Heart right ventricle (tissue), 16 donors: ENCODE measurements at regions not wholly inside any gene's neighbourhood (a gene's known extent, or its start where the extent isn't known, plus 50 kb on each side); places are given as distances from the start of the nearest gene placed in this dataset.

ENCODE experiments used
- ATAC-seq, 8 donors: fragments of 200-7000 bp; cut with Tn5 transposase; one replicate each; pipeline ENCODE4 v1.9.1; 2020; ENCODE audit warnings: mild to moderate bottlenecking in 8 of 8, moderate library complexity in 8 of 8, moderate number of reproducible peaks in 1 of 8
- DNase-seq, 2 donors: peaks; one replicate each; pipeline ENCODE4 v3.0.0-alpha.2; 2020
- H3K27ac ChIP-seq, 10 donors: fragments of 200-600 bp; sonication (generic) in 2 of 10; one replicate each; pipeline versions ENCODE4 v1.5.0 to v1.8.0; 2020 to 2022; ENCODE audit warnings: mild to moderate bottlenecking in 3 of 10
- H3K27me3 ChIP-seq, 7 donors: fragments of 200-600 bp; one replicate each; pipeline ENCODE4 v1.8.0; 2021 to 2022; ENCODE audit warnings: mild to moderate bottlenecking in 2 of 7
- H3K36me3 ChIP-seq, 9 donors: fragments of 200-600 bp; sonication (generic) in 1 of 9; one replicate each; pipeline versions ENCODE4 v1.5.0 to v1.8.0; 2020 to 2022; ENCODE audit warnings: mild to moderate bottlenecking in 2 of 9
- H3K4me1 ChIP-seq, 9 donors: fragments of 200-600 bp; sonication (generic) in 1 of 9; one replicate each; pipeline versions ENCODE4 v1.5.0 to v1.8.0; 2020 to 2022; ENCODE audit warnings: mild to moderate bottlenecking in 4 of 9
- H3K4me3 ChIP-seq, 10 donors: fragments of 200-600 bp; sonication (generic) in 2 of 10; one replicate each; pipeline versions ENCODE4 v1.5.0 to v1.8.0; 2020 to 2022; ENCODE audit warnings: mild to moderate bottlenecking in 7 of 10, moderate library complexity in 2 of 10
- H3K9me3 ChIP-seq, 11 donors: fragments of 200-600 bp in 10 of 11; sonication (generic) in 2 of 11; one replicate each; pipeline versions ENCODE4 v1.5.0 to v1.8.0; 2013 to 2022; ENCODE audit warnings: mild to moderate bottlenecking in 2 of 11, control low read depth in 1 of 11, moderate library complexity in 1 of 11
- CTCF ChIP-seq, 9 donors: fragments of 200-600 bp; sonication (generic) in 2 of 9; IDR thresholded peaks; one replicate each; pipeline versions ENCODE4 v1.5.0 to v1.8.0; 2021 to 2022; ENCODE audit warnings: antibody characterized with exemption in 9 of 9, mild to moderate bottlenecking in 5 of 9, moderate library complexity in 1 of 9
- WGBS, 2 donors: extraction: QIAGEN DNeasy Blood & Tissue Kit; methylation state at CpG; one replicate each; pipeline ENCODE4 v1.1.7; 2013; ENCODE audit warnings: inconsistent platforms in 1 of 2; 5-methylcytosine and 5-hydroxymethylcytosine counted together
- intact Hi-C, 10 donors: fragments of 100-400 bp; cut with DNase I; formaldehyde crosslinking; loops; one replicate each; pipeline versions ENCODE4 v1.11.1 to v1.14.2; 2022
- donor health status: Arrhythmogenic right ventricular cardiomyopathy.
- donor health status: ischemic (EF 13 %, LVEDD 7.1; RV severe dilation, severe dysfunction).
- donor health status: healthy with polysubstance abuse.
- donor health status: DM: no; HTN: yes; CAD: no.
- donor health status: DM: no; HTN: no; CAD: no.
- donor health status: ischemic (EF 25% LVEDD 6.9; RV normal size, moderate dysfunction).
- donor health status: ischemic (EF 25% LVEDD 5.7; RV mildly dilated, moderate dysfunction).
- donor health status: healthy.
- donor health status: DM: yes; HTN: yes; CAD: no.
- donor health status: Ischemic cardiomyopathy.
- donor health status: ischemic (EF 35%, LVEDD 5.7; RV mildly dilated, moderate dysfunction).
- donor health status: nonischemic (EF 11% LVEDD 7.7; RV severe dilation, severe dysfunction).
- donor health status: DM: yes; HTN: yes; CAD: no.
- donor health status: PGD.
- donor health status: ischemic (EF 29% LVEDD 5.4; RV normal size, mild dysfunction).
- donor health status: nonischemic (EF 23%, LVEDD 6.1; RV moderate dilation, normal function).

- H3K9me3 ChIP-seq = no peaks in the 10 kb centered on the region
- peak overlapping the region in 3 of 10 donors; percentile 28 to 41 (median 29) for H3K27ac ChIP-seq
- intact Hi-C loops = no loop called here
- ATAC-seq (no peak), DNase-seq (no peak)
- H3K4me1 ChIP-seq = no peaks in the 10 kb centered on the region
- H3K27me3 ChIP-seq = no peaks in the 10 kb centered on the region
- no peak overlapping the region for H3K4me3 ChIP-seq
- 90 to 97% methylated on average over 2 of the region's 2 CpGs for WGBS, 2 donors
- TF ChIP-seq CTCF (IDR thresholded peaks at IDR 0.05) = no peak
- no peaks in the 10 kb centered on the region for H3K36me3 ChIP-seq
These were observed 98.2 kb upstream of the RPS23 start for GRCh38 chr5:82376307-82376706.

GRCh38 chr5:82375488-82376244, 97.5 kb upstream of the RPS23 start:
- Histone ChIP-seq H3K4me3 (no peak overlapping the region), H3K4me1 (no peaks in the 10 kb centered on the region), H3K9me3 (no peaks in the 10 kb centered on the region), H3K27me3 (no peaks in the 10 kb centered on the region), H3K36me3 (no peaks in the 10 kb centered on the region), H3K27ac (peak overlapping the region in 2 of 10 donors; percentile 29 to 41)
- intact Hi-C loops = no loop called here
- DNase-seq = no peak
- ATAC-seq = peak in 1 of 8 donors; percentile 55
- 82 to 86% methylated on average over 5 of the region's 5 CpGs for WGBS, 2 donors
- no peak for TF ChIP-seq CTCF (IDR thresholded peaks at IDR 0.05)

- Histone ChIP-seq H3K36me3 (no peaks in the 10 kb centered on the region), H3K4me1 (no peaks in the 10 kb centered on the region), H3K27ac (no peak overlapping the region), H3K9me3 (no peaks in the 10 kb centered on the region), H3K4me3 (no peak overlapping the region), H3K27me3 (no peaks in the 10 kb centered on the region)
- 94 to 100% methylated on average over 1 of the region's 1 CpG for WGBS, 2 donors
- intact Hi-C loops = no loop called here
- no peak for DNase-seq
- no peak for ATAC-seq
- TF ChIP-seq CTCF (IDR thresholded peaks at IDR 0.05) = no peak
These were observed 96.5 kb upstream of the RPS23 start for GRCh38 chr5:82374637-82375036.

- intact Hi-C loops = loop anchor here in 2 of 10 donors (10.0 kb wide), 2 partner anchors 267 to 277 kb away; no protein-coding TSS in a partner anchor
- Histone ChIP-seq H3K4me1 (peaks cover 0 to 15% (median 4%) of the 10 kb centered on the region in 9 donors), H3K27me3 (no peaks in the 10 kb centered on the region), H3K4me3 (no peak overlapping the region), H3K36me3 (no peaks in the 10 kb centered on the region), H3K27ac (no peak overlapping the region), H3K9me3 (no peaks in the 10 kb centered on the region)
- DNase-seq = no peak
- WGBS, 2 donors = 96 to 97% methylated on average over 1 of the region's 1 CpG
- ATAC-seq = no peak
- no peak for TF ChIP-seq CTCF (IDR thresholded peaks at IDR 0.05)
These were observed 89.8 kb upstream of the RPS23 start for GRCh38 chr5:82367930-82368329.
